ENCODE measurements at regions not wholly inside any gene's neighbourhood (a gene's known extent, or its start where the extent isn't known, plus 50 kb on each side); places are given as distances from the start of the nearest gene placed in this dataset.
A peak's percentile ranks its signal among the peaks of the same experiment; 100 is the strongest.

- TF ChIP-seq CTCF (IDR thresholded peaks at IDR 0.05; ENCODE audit: low read depth, low read length, missing input control) (no peak), FOXA1 (IDR thresholded peaks at IDR 0.05) (no peak), RXRA (IDR thresholded peaks at IDR 0.05) (no peak), HNF4A (conservative IDR thresholded peaks at IDR 0.05) (no peak), GABPA (IDR thresholded peaks at IDR 0.05 in 1 of 2, conservative IDR thresholded peaks at IDR 0.05 in 1 of 2) (no peak)
- H3K9ac ChIP-seq (ENCODE audit: low read depth in 1 of 2, low read length in 2 of 2) = no peak overlapping the region
- no peak overlapping the region for H3K4me3 ChIP-seq (ENCODE audit: low read depth in 1 of 3, low read length in 3 of 3)
- 78% methylated on average over 2 of the region's 2 CpGs for WGBS
- no peak overlapping the region for H3K27ac ChIP-seq (ENCODE audit: low read depth in 1 of 2, low read length in 2 of 2)
- peaks cover 0 to 3% (median 0%) of the 10 kb centered on the region in 4 donors for H3K27me3 ChIP-seq (ENCODE audit: control insufficient read depth in 4 of 4, insufficient read depth in 4 of 4, low read length in 3 of 4)
- peaks cover 0 to 4% (median 3%) of the 10 kb centered on the region in 4 donors for H3K4me1 ChIP-seq (ENCODE audit: control insufficient read depth in 4 of 4, insufficient read depth in 4 of 4, low read length in 3 of 4)
- DNase-seq (ENCODE audit: low spot score) = no peak
- H3K36me3 ChIP-seq (ENCODE audit: control insufficient read depth in 4 of 4, insufficient read depth in 3 of 4, low read depth in 1 of 4, low read length in 3 of 4) = no peaks in the 10 kb centered on the region
- no peaks in the 10 kb centered on the region for H3K9me3 ChIP-seq (ENCODE audit: control insufficient read depth in 4 of 4, low read length in 3 of 4)
Measured at GRCh38 chr9:75624998-75625397, 265.5 kb upstream of the PCSK5 start.

- Histone ChIP-seq H3K4me1 (ENCODE audit: control insufficient read depth in 4 of 4, insufficient read depth in 4 of 4, low read length in 3 of 4) (peaks cover 0 to 4% (median 3%) of the 10 kb centered on the region in 4 donors), H3K27ac (ENCODE audit: low read depth in 1 of 2, low read length in 2 of 2) (no peak overlapping the region), H3K9ac (ENCODE audit: low read depth in 1 of 2, low read length in 2 of 2) (no peak overlapping the region), H3K36me3 (ENCODE audit: control insufficient read depth in 4 of 4, insufficient read depth in 3 of 4, low read depth in 1 of 4, low read length in 3 of 4) (no peaks in the 10 kb centered on the region), H3K4me3 (ENCODE audit: low read depth in 1 of 3, low read length in 3 of 3) (no peak overlapping the region), H3K27me3 (ENCODE audit: control insufficient read depth in 4 of 4, insufficient read depth in 4 of 4, low read length in 3 of 4) (peaks cover 0 to 3% (median 0%) of the 10 kb centered on the region in 4 donors), H3K9me3 (ENCODE audit: control insufficient read depth in 4 of 4, low read length in 3 of 4) (no peaks in the 10 kb centered on the region)
- 24% methylated on average over 1 of the region's 1 CpG for WGBS
- no peak for TF ChIP-seq FOXA2 (IDR thresholded peaks at IDR 0.05)
- no peak for TF ChIP-seq TAF1 (conservative IDR thresholded peaks at IDR 0.05)
- TF ChIP-seq HNF4G (IDR thresholded peaks at IDR 0.05) = no peak
- TF ChIP-seq GABPA (IDR thresholded peaks at IDR 0.05 in 1 of 2, conservative IDR thresholded peaks at IDR 0.05 in 1 of 2) = no peak
- no peak for TF ChIP-seq SP1 (IDR thresholded peaks at IDR 0.05)
- no peak for TF ChIP-seq MAX (IDR thresholded peaks at IDR 0.05)
- TF ChIP-seq RXRA (IDR thresholded peaks at IDR 0.05) = no peak
- DNase-seq (ENCODE audit: low spot score) = no peak
Measured at GRCh38 chr9:75626860-75627259, 263.6 kb upstream of the PCSK5 start.

GRCh38 chr9:75628952-75629351, 261.5 kb upstream of the PCSK5 start:
- no peaks in the 10 kb centered on the region for H3K9me3 ChIP-seq (ENCODE audit: control insufficient read depth in 4 of 4, low read length in 3 of 4)
- H3K27me3 ChIP-seq (ENCODE audit: control insufficient read depth in 4 of 4, insufficient read depth in 4 of 4, low read length in 3 of 4) = peaks cover 0 to 3% (median 0%) of the 10 kb centered on the region in 4 donors
- H3K27ac ChIP-seq (ENCODE audit: low read depth in 1 of 2, low read length in 2 of 2) = no peak overlapping the region
- no peaks in the 10 kb centered on the region for H3K36me3 ChIP-seq (ENCODE audit: control insufficient read depth in 4 of 4, insufficient read depth in 3 of 4, low read depth in 1 of 4, low read length in 3 of 4)
- peaks cover 0 to 10% (median 8%) of the 10 kb centered on the region in 4 donors for H3K4me1 ChIP-seq (ENCODE audit: control insufficient read depth in 4 of 4, insufficient read depth in 4 of 4, low read length in 3 of 4)
- 56% methylated on average over 3 of the region's 3 CpGs for WGBS
- DNase-seq (ENCODE audit: low spot score) = no peak
- peak in 1 of 2 donors; percentile 56 for TF ChIP-seq HNF4A (conservative IDR thresholded peaks at IDR 0.05)
- no peak for TF ChIP-seq JUND (IDR thresholded peaks at IDR 0.05)
- no peak overlapping the region for H3K9ac ChIP-seq (ENCODE audit: low read depth in 1 of 2, low read length in 2 of 2)
- H3K4me3 ChIP-seq (ENCODE audit: low read depth in 1 of 3, low read length in 3 of 3) = no peak overlapping the region

- Histone ChIP-seq H3K27me3 (ENCODE audit: control insufficient read depth in 4 of 4, insufficient read depth in 4 of 4, low read length in 3 of 4) (peaks cover 0 to 3% (median 0%) of the 10 kb centered on the region in 4 donors), H3K4me3 (ENCODE audit: low read depth in 1 of 3, low read length in 3 of 3) (no peak overlapping the region), H3K4me1 (ENCODE audit: control insufficient read depth in 4 of 4, insufficient read depth in 4 of 4, low read length in 3 of 4) (peaks cover 0 to 13% (median 9%) of the 10 kb centered on the region in 4 donors), H3K27ac (ENCODE audit: low read depth in 1 of 2, low read length in 2 of 2) (peak overlapping the region in 1 of 2 donors; percentile 16), H3K9ac (ENCODE audit: low read depth in 1 of 2, low read length in 2 of 2) (no peak overlapping the region), H3K9me3 (ENCODE audit: control insufficient read depth in 4 of 4, low read length in 3 of 4) (no peaks in the 10 kb centered on the region), H3K36me3 (ENCODE audit: control insufficient read depth in 4 of 4, insufficient read depth in 3 of 4, low read depth in 1 of 4, low read length in 3 of 4) (no peaks in the 10 kb centered on the region)
- WGBS = 59% methylated on average over 7 of the region's 7 CpGs
- TF ChIP-seq JUND (IDR thresholded peaks at IDR 0.05) (peak in 1 of 2 donors; percentile 20), FOXA1 (IDR thresholded peaks at IDR 0.05) (no peak), HNF4A (conservative IDR thresholded peaks at IDR 0.05) (peak in 1 of 2 donors; percentile 50)
- DNase-seq (ENCODE audit: low spot score) = no peak
Measured at GRCh38 chr9:75633451-75634057, 256.9 kb upstream of the PCSK5 start.

Data from liver (tissue), 8 donors.